Progenitor cell of endocrine pancreas (in vitro differentiated cells): ENCODE measurements at regions not wholly inside any gene's neighbourhood (a gene's known extent, or its start where the extent isn't known, plus 50 kb on each side); places are given as distances from the start of the nearest gene placed in this dataset.

Experiments used
- DNase-seq: peaks from one replicate; pipeline ENCODE4 v3.0.0; 2021; ENCODE audit warnings: low spot score; ENCODE audit not compliant: unreplicated experiment
- H3K27ac Mint-ChIP-seq: 2 replicates; pipeline ENCODE4 v1.8.0; 2021; ENCODE audit warnings: mild to moderate bottlenecking, moderate library complexity, mixed read lengths
- H3K27me3 Mint-ChIP-seq: 2 replicates; pipeline ENCODE4 v1.8.0; 2021; ENCODE audit warnings: mixed read lengths
- H3K36me3 Mint-ChIP-seq: 2 replicates; pipeline ENCODE4 v1.8.0; 2022; ENCODE audit warnings: mixed read lengths; ENCODE audit not compliant: insufficient read depth
- H3K4me1 Mint-ChIP-seq: 2 replicates; pipeline ENCODE4 v1.8.0; 2021; ENCODE audit warnings: low read depth, mixed read lengths
- H3K4me3 Mint-ChIP-seq: 2 replicates; pipeline ENCODE4 v1.8.0; 2021; ENCODE audit warnings: low read depth, mild to moderate bottlenecking, moderate library complexity, mixed read lengths
- H3K9me3 Mint-ChIP-seq: 2 replicates; pipeline ENCODE4 v1.8.0; 2021; ENCODE audit warnings: low read depth, mixed read lengths
- CTCF ChIP-seq: fragments of 200-600 bp; sonication (generic); IDR thresholded peaks from one replicate; pipeline ENCODE4 v1.5.0; 2021; ENCODE audit warnings: antibody characterized with exemption, mild to moderate bottlenecking; ENCODE audit not compliant: unreplicated experiment

GRCh38 chr12:3923021-3923420 is 49.8 kb upstream of the PARP11 start:
- Mint-ChIP-seq H3K9me3 (peaks cover 3% of the 10 kb centered on the region), H3K36me3 (no peaks in the 10 kb centered on the region), H3K4me3 (no peak overlapping the region), H3K27me3 (peaks cover 48% of the 10 kb centered on the region), H3K4me1 (peaks cover 7% of the 10 kb centered on the region), H3K27ac (peak overlapping the region; percentile 9)
- no peak for DNase-seq
- TF ChIP-seq CTCF = no peak
